Liver (tissue), 8 donors: ENCODE measurements at regions not wholly inside any gene's neighbourhood (a gene's known extent, or its start where the extent isn't known, plus 50 kb on each side); places are given as distances from the start of the nearest gene placed in this dataset.

Experiments
- DNase-seq: peaks from one replicate; pipeline ENCODE4 v3.0.0-alpha.2; 2017; ENCODE audit warnings: low spot score
- H3K27ac ChIP-seq, 2 donors: one replicate each; pipeline ENCODE4 v1.7.0; 2013; ENCODE audit warnings: inconsistent platforms in 2 of 2, low read length in 2 of 2, control low read depth in 1 of 2, low read depth in 1 of 2, mild to moderate bottlenecking in 1 of 2
- H3K27me3 ChIP-seq, 4 donors: one replicate each; pipeline versions ENCODE4 v1.6.1 to v1.7.0; 2013; ENCODE audit warnings: low read length in 3 of 4, inconsistent platforms in 1 of 4, mild to moderate bottlenecking in 1 of 4, moderate library complexity in 1 of 4; ENCODE audit not compliant: control insufficient read depth in 4 of 4, insufficient read depth in 4 of 4
- H3K36me3 ChIP-seq, 4 donors: one replicate each; pipeline versions ENCODE4 v1.6.1 to v1.7.0; 2013; ENCODE audit warnings: low read length in 3 of 4, mild to moderate bottlenecking in 3 of 4, low read depth in 1 of 4, moderate library complexity in 1 of 4; ENCODE audit not compliant: control insufficient read depth in 4 of 4, insufficient read depth in 3 of 4
- H3K4me1 ChIP-seq, 4 donors: one replicate each; pipeline versions ENCODE4 v1.6.1 to v1.7.0; 2013; ENCODE audit warnings: low read length in 3 of 4, mild to moderate bottlenecking in 3 of 4, moderate library complexity in 1 of 4; ENCODE audit not compliant: control insufficient read depth in 4 of 4, insufficient read depth in 4 of 4
- H3K4me3 ChIP-seq, 3 donors: one replicate each; pipeline versions ENCODE4 v1.6.1 to v1.7.0; 2013; ENCODE audit warnings: low read length in 3 of 3, control low read depth in 1 of 3, low read depth in 1 of 3, mild to moderate bottlenecking in 1 of 3
- H3K9ac ChIP-seq, 2 donors: one replicate each; pipeline ENCODE4 v1.7.0; 2013; ENCODE audit warnings: low read length in 2 of 2, mild to moderate bottlenecking in 2 of 2, moderate library complexity in 2 of 2, control low read depth in 1 of 2, low read depth in 1 of 2
- H3K9me3 ChIP-seq, 4 donors: one replicate each; pipeline versions ENCODE4 v1.6.1 to v1.7.0; 2013; ENCODE audit warnings: low read length in 3 of 4; ENCODE audit not compliant: control insufficient read depth in 4 of 4
- ATF3 ChIP-seq: IDR thresholded peaks from 2 replicates; pipeline ENCODE4 v1.6.1; 2016; ENCODE audit warnings: antibody characterized with exemption
- CTCF ChIP-seq: fragments of 150-350 bp; IDR thresholded peaks from 2 replicates; pipeline ENCODE4 v1.5.1; 2017; ENCODE audit warnings: improper control_type of control experiment, low read depth, low read length; ENCODE audit not compliant: missing input control
- EGR1 ChIP-seq, 2 donors: IDR thresholded peaks; 2 replicates each; pipeline ENCODE4 v1.6.1; 2016 to 2018; ENCODE audit warnings: antibody characterized with exemption in 2 of 2, low read depth in 2 of 2
- FOXA1 ChIP-seq: IDR thresholded peaks from 2 replicates; pipeline ENCODE4 v1.6.1; 2016; ENCODE audit warnings: antibody characterized with exemption
- FOXA2 ChIP-seq: IDR thresholded peaks from 2 replicates; pipeline ENCODE4 v1.6.1; 2016; ENCODE audit warnings: antibody characterized with exemption
- GABPA ChIP-seq, 2 donors: IDR thresholded peaks in 1 of 2; conservative IDR thresholded peaks in 1 of 2; 2 replicates each; pipeline ENCODE4 v1.6.1; 2016; ENCODE audit warnings: antibody characterized with exemption in 2 of 2, mild to moderate bottlenecking in 1 of 2, moderate library complexity in 1 of 2
- HNF4A ChIP-seq, 2 donors: conservative IDR thresholded peaks; 2 replicates each; pipeline ENCODE4 v1.6.1; 2016; ENCODE audit warnings: antibody characterized with exemption in 2 of 2, mild to moderate bottlenecking in 2 of 2
- HNF4G ChIP-seq: IDR thresholded peaks from 2 replicates; pipeline ENCODE4 v1.6.1; 2016; ENCODE audit warnings: antibody characterized with exemption
- JUND ChIP-seq, 2 donors: IDR thresholded peaks; 2 replicates each; pipeline ENCODE4 v1.6.1; 2016; ENCODE audit warnings: antibody characterized with exemption in 2 of 2
- MAX ChIP-seq: IDR thresholded peaks from 2 replicates; pipeline ENCODE4 v1.6.1; 2016; ENCODE audit warnings: antibody characterized with exemption
- NR2F2 ChIP-seq: IDR thresholded peaks from 2 replicates; pipeline ENCODE4 v1.6.1; 2016; ENCODE audit warnings: antibody characterized with exemption
- RAD21 ChIP-seq, 2 donors: IDR thresholded peaks; 2 replicates each; pipeline ENCODE4 v1.6.1; 2016; ENCODE audit warnings: antibody characterized with exemption in 2 of 2, mild to moderate bottlenecking in 2 of 2
- REST ChIP-seq: IDR thresholded peaks from 2 replicates; pipeline ENCODE4 v1.6.1; 2016; ENCODE audit warnings: antibody characterized with exemption, mild to moderate bottlenecking
- RXRA ChIP-seq, 2 donors: IDR thresholded peaks; 2 replicates each; pipeline ENCODE4 v1.6.1; 2017 to 2018; ENCODE audit warnings: antibody characterized with exemption in 2 of 2, mild to moderate bottlenecking in 1 of 2
- SP1 ChIP-seq: IDR thresholded peaks from 2 replicates; pipeline ENCODE4 v1.6.1; 2018; ENCODE audit warnings: antibody characterized with exemption, mild to moderate bottlenecking
- TAF1 ChIP-seq: conservative IDR thresholded peaks from 2 replicates; pipeline ENCODE4 v1.6.1; 2016; ENCODE audit warnings: antibody characterized with exemption, mild to moderate bottlenecking
- YY1 ChIP-seq: IDR thresholded peaks from 2 replicates; pipeline ENCODE4 v1.6.1; 2016; ENCODE audit warnings: antibody characterized with exemption, mild to moderate bottlenecking
- ZBTB33 ChIP-seq: IDR thresholded peaks from 2 replicates; pipeline ENCODE4 v1.6.1; 2016; ENCODE audit warnings: antibody characterized with exemption
- WGBS: extraction: QIAGEN DNeasy Blood & Tissue Kit; methylation state at CpG from one replicate; pipeline ENCODE4 v1.1.7; 2013; 5-methylcytosine and 5-hydroxymethylcytosine counted together
- donor health status: healthy.
- donor health status: healthy.
- donor health status: healthy.
- donor health status: healthy.
- donor health status: healthy.

GRCh38 chr21:41634211-41634694, 126.3 kb upstream of the TMPRSS2 start:
- 79% methylated on average over 6 of the region's 6 CpGs for WGBS
- Histone ChIP-seq H3K36me3 (no peaks in the 10 kb centered on the region), H3K4me1 (no peaks in the 10 kb centered on the region), H3K4me3 (no peak overlapping the region), H3K27ac (no peak overlapping the region), H3K27me3 (no peaks in the 10 kb centered on the region), H3K9me3 (no peaks in the 10 kb centered on the region), H3K9ac (no peak overlapping the region)
- TF ChIP-seq HNF4G (no peak), SP1 (no peak), TAF1 (no peak), RAD21 (IDR thresholded peaks at IDR 0.05) (no peak), NR2F2 (no peak), JUND (IDR thresholded peaks at IDR 0.05) (no peak)
- no peak for DNase-seq

- no peak for DNase-seq
- no peaks in the 10 kb centered on the region for H3K27me3 ChIP-seq
- H3K9me3 ChIP-seq: no peaks in the 10 kb centered on the region
- 77% methylated on average over 4 of the region's 4 CpGs for WGBS
- TF ChIP-seq FOXA1 (no peak), NR2F2 (no peak), GABPA (IDR thresholded peaks at IDR 0.05 in 1 of 2, conservative IDR thresholded peaks at IDR 0.05 in 1 of 2) (no peak), CTCF (no peak), ZBTB33 (no peak), HNF4A (conservative IDR thresholded peaks at IDR 0.05) (no peak), REST (no peak), ATF3 (no peak), FOXA2 (no peak), JUND (IDR thresholded peaks at IDR 0.05) (no peak), RAD21 (IDR thresholded peaks at IDR 0.05) (no peak), MAX (no peak), YY1 (no peak), TAF1 (no peak), HNF4G (no peak), EGR1 (IDR thresholded peaks at IDR 0.05; ENCODE audit: low read depth in 2 of 2) (no peak), RXRA (IDR thresholded peaks at IDR 0.05) (no peak), SP1 (no peak)
- no peaks in the 10 kb centered on the region for H3K4me1 ChIP-seq
- no peak overlapping the region for H3K9ac ChIP-seq
- no peak overlapping the region for H3K27ac ChIP-seq
- no peak overlapping the region for H3K4me3 ChIP-seq
- no peaks in the 10 kb centered on the region for H3K36me3 ChIP-seq
Observed at GRCh38 chr21:41633627-41634026, 125.7 kb upstream of the TMPRSS2 start.
